HepG2 (cell line): ENCODE measurements at regions not wholly inside any gene's neighbourhood (a gene's known extent, or its start where the extent isn't known, plus 50 kb on each side); places are given as distances from the start of the nearest gene placed in this dataset.

Experiments used
- ATAC-seq: fragments of 200-7000 bp; cut with Tn5 transposase; 3 replicates; pipeline ENCODE4 v1.9.1; 2020; ENCODE audit warnings: mild to moderate bottlenecking, moderate library complexity
- BruUV-seq: library from RNA; stranded (reverse); fragments of 400-500 nt; replicated peaks from 2 replicates; lab custom pipeline; 2021; lab: Mats Ljungman, UMichigan
- CTCF ChIA-PET: fragments of 300-600 bp; formaldehyde crosslinking; extraction: SDS; loops from one replicate; lab custom pipeline; 2021; ENCODE audit warnings: low total read pairs, inconsistent platforms, low intra/inter-chr PET ratio; lab: Yijun Ruan, JAX
- POLR2A ChIA-PET: fragments of 350-600 bp; sonication (Branson Sonifier 250); formaldehyde crosslinking; loops from one replicate; lab custom pipeline; 2020; ENCODE audit warnings: antibody characterized with exemption, inconsistent platforms; lab: Yijun Ruan, JAX
- DNase-seq: peaks from one replicate; pipeline ENCODE4 v3.0.0-alpha.2; 2015; ENCODE audit warnings: low spot score
- FAIRE-seq: peaks from 3 replicates; lab custom pipeline; 2011; peaks lifted over from hg19 to GRCh38; lab: Jason Lieb, UNC
- H2AFZ ChIP-seq: one replicate; pipeline ENCODE4 v1.6.1; 2011; ENCODE audit warnings: low read length, inconsistent platforms
- H3K27ac ChIP-seq: fragments of 300-600 bp; 3 replicates; pipeline ENCODE4 v1.8.0; 2011; ENCODE audit warnings: mixed run types, mild to moderate bottlenecking, mixed read lengths, low read length, inconsistent platforms; ENCODE audit not compliant: insufficient read depth; ENCODE audit errors: extremely low read length
- H3K27me3 ChIP-seq, 2 experiments: fragments of 200-600 bp in 1 of 2; 2 replicates in 1 of 2; 3 replicates in 1 of 2; pipeline versions ENCODE4 v1.6.0 to v1.8.0; 2011; ENCODE audit warnings: low read length in 2 of 2, mild to moderate bottlenecking in 2 of 2, moderate library complexity in 2 of 2, inconsistent platforms in 1 of 2; ENCODE audit not compliant: insufficient read depth in 2 of 2, control insufficient read depth in 1 of 2
- H3K36me3 ChIP-seq, 2 experiments: fragments of 200-600 bp in 1 of 2; replicated peaks in 1 of 2; 2 replicates in 1 of 2; 3 replicates in 1 of 2; pipeline versions ENCODE4 v1.5.1 to v1.8.0; 2011; ENCODE audit warnings: low read length in 2 of 2, inconsistent platforms in 1 of 2; ENCODE audit not compliant: insufficient read depth in 2 of 2, control insufficient read depth in 1 of 2
- H3K4me1 ChIP-seq: 2 replicates; pipeline ENCODE4 v1.5.1; 2012; ENCODE audit warnings: low read length, inconsistent platforms; ENCODE audit not compliant: insufficient read depth
- H3K4me2 ChIP-seq: 2 replicates; pipeline ENCODE4 v1.6.0; 2011; ENCODE audit warnings: low read depth, low read length, inconsistent platforms
- H3K4me3 ChIP-seq, 3 experiments: fragments of 200-600 bp in 1 of 3; sonication (generic), shearing (Covaris generic) in 1 of 3; replicated peaks in 1 of 3; 2 replicates each; pipeline ENCODE4 v1.5.1; 2011 to 2016; ENCODE audit warnings: low read length in 3 of 3, inconsistent platforms in 2 of 3, low read depth in 2 of 3, mild to moderate bottlenecking in 2 of 3, control low read depth in 1 of 3, mixed read lengths in 1 of 3; ENCODE audit not compliant: insufficient read depth in 1 of 3
- H3K79me2 ChIP-seq: one replicate; pipeline ENCODE4 v1.6.1; 2011; ENCODE audit warnings: low read length, inconsistent platforms; ENCODE audit not compliant: insufficient read depth
- H3K9ac ChIP-seq: 2 replicates; pipeline ENCODE4 v1.6.0; 2011; ENCODE audit warnings: mild to moderate bottlenecking, low read depth, low read length, inconsistent platforms; ENCODE audit not compliant: insufficient read depth
- H3K9me3 ChIP-seq: 2 replicates; pipeline ENCODE4 v1.5.1; 2012; ENCODE audit warnings: mild to moderate bottlenecking, low read length
- H4K20me1 ChIP-seq: 2 replicates; pipeline ENCODE4 v1.6.0; 2011; ENCODE audit warnings: inconsistent platforms, mild to moderate bottlenecking, low read length, moderate library complexity; ENCODE audit not compliant: insufficient read depth
- FOXA3 ChIP-seq: IDR thresholded peaks from 2 replicates; pipeline ENCODE4 v1.6.1; 2016; ENCODE audit warnings: missing genetic modification reagents, missing compliant biosample characterization
- GZF1 ChIP-seq: sonication (generic); formaldehyde crosslinking; IDR thresholded peaks from 2 replicates; pipeline ENCODE4 v1.5.1; 2020; ENCODE audit warnings: mild to moderate bottlenecking, missing genetic modification reagents
- MYNN ChIP-seq: sonication (generic); formaldehyde crosslinking; IDR thresholded peaks from 2 replicates; pipeline ENCODE4 v1.4.0; 2020; ENCODE audit warnings: mild to moderate bottlenecking, low read depth, missing genetic modification reagents
- NR0B2 ChIP-seq: sonication (generic); formaldehyde crosslinking; IDR thresholded peaks from 2 replicates; pipeline ENCODE4 v1.4.0; 2020; ENCODE audit warnings: mild to moderate bottlenecking, missing genetic modification reagents
- RORA ChIP-seq: sonication (generic); formaldehyde crosslinking; IDR thresholded peaks from 2 replicates; pipeline ENCODE4 v1.5.0; 2020; ENCODE audit warnings: mild to moderate bottlenecking, missing genetic modification reagents, moderate library complexity
- RXRA ChIP-seq: sonication (generic); formaldehyde crosslinking; IDR thresholded peaks from 2 replicates; pipeline ENCODE4 v1.5.1; 2020; ENCODE audit warnings: missing genetic modification reagents
- RXRB ChIP-seq: IDR thresholded peaks from 2 replicates; pipeline ENCODE4 v1.6.1; 2016; ENCODE audit warnings: borderline replicate concordance, missing genetic modification reagents, missing compliant biosample characterization
- ZNF83 ChIP-seq: sonication (generic); formaldehyde crosslinking; IDR thresholded peaks from 2 replicates; pipeline ENCODE4 v1.4.0; 2020; ENCODE audit warnings: missing genetic modification reagents, mild to moderate bottlenecking, borderline replicate concordance
- WGBS: methylation state at CpG from one replicate; pipeline ENCODE4 v1.1.6; 2017; ENCODE audit warnings: low lambda C conversion rate; 5-methylcytosine and 5-hydroxymethylcytosine counted together
- in situ Hi-C: cut with HindIII; loops from 2 replicates; pipeline ENCODE4 v1.10.0; 2017; ENCODE audit warnings: low pct_unique_long_range_greater_than_20kb; ENCODE audit not compliant: extremely low pct_ligation_motif_present
- intact Hi-C: fragments of 100-400 bp; cut with micrococcal nuclease; formaldehyde crosslinking; loops from one replicate; pipeline ENCODE4 v1.10.0; 2022; ENCODE audit not compliant: unreplicated experiment

GRCh38 chr11:87491381-87491780 lies 453.6 kb downstream of the TMEM135 start:
- no peaks in the 10 kb centered on the region for H3K79me2 ChIP-seq
- ChIA-PET POLR2A (no interaction called here), CTCF (no interaction called here)
- in situ Hi-C loops (no loop called here), intact Hi-C loops (no loop called here)
- H3K4me2 ChIP-seq: no peak overlapping the region
- no peak overlapping the region for H3K27ac ChIP-seq
- BruUV-seq: no TSS peak
- H2AFZ ChIP-seq: no peak overlapping the region
- H4K20me1 ChIP-seq: no peaks in the 10 kb centered on the region
- ATAC-seq (no peak), DNase-seq (no peak), FAIRE-seq (no peak)
- no peaks in the 10 kb centered on the region for H3K27me3 ChIP-seq
- no peaks in the 10 kb centered on the region for H3K36me3 ChIP-seq
- H3K4me3 ChIP-seq: no peak overlapping the region
- H3K9ac ChIP-seq: no peak overlapping the region
- WGBS: 6% methylated on average over 3 of the region's 3 CpGs
- no peak for TF ChIP-seq RXRB (CRISPR knock-in tag)
- TF ChIP-seq ZNF83: no peak
- TF ChIP-seq, all 625 proteins: peak for 0
- H3K9me3 ChIP-seq: no peaks in the 10 kb centered on the region
- no peaks in the 10 kb centered on the region for H3K4me1 ChIP-seq

DNA sequence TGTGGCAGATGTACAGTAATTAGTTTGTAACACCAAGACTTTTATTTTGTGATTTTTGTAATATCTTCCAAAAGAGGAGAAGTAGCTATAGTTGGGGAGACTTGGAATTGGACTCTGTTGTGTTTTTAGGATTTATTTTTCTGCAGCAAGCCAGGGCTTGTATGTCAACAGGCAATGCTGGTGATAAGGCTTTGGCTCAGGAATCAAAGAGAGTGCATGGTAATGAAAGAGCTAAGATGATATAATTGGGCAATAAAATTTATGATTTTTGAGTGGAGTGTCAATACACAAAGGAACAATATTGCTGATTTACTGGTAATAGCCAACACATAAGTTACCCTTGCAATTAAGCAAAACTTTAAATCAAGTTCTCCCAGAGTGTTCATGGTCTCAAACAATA lies 452.9 kb downstream of the TMEM135 start:
- Histone ChIP-seq H2AFZ (no peak overlapping the region), H3K27ac (no peak overlapping the region), H3K9ac (no peak overlapping the region), H3K27me3 (no peaks in the 10 kb centered on the region), H3K9me3 (no peaks in the 10 kb centered on the region), H3K4me3 (no peak overlapping the region), H3K4me2 (no peak overlapping the region), H3K36me3 (no peaks in the 10 kb centered on the region), H3K4me1 (no peaks in the 10 kb centered on the region), H3K79me2 (no peaks in the 10 kb centered on the region), H4K20me1 (no peaks in the 10 kb centered on the region)
- FAIRE-seq: no peak
- intact Hi-C loops (no loop called here), in situ Hi-C loops (no loop called here)
- TF ChIP-seq GZF1 (CRISPR knock-in tag) (no peak), FOXA3 (CRISPR knock-in tag) (no peak), RXRA (CRISPR knock-in tag) (no peak), NR0B2 (CRISPR knock-in tag) (no peak), RORA (CRISPR knock-in tag) (no peak), MYNN (no peak)
- ChIA-PET CTCF (no interaction called here), POLR2A (no interaction called here)
- no TSS peak for BruUV-seq
- ATAC-seq: no peak
- no peak for DNase-seq
